Esophagus squamous epithelium (tissue), 4 donors: ENCODE measurements at regions not wholly inside any gene's neighbourhood (a gene's known extent, or its start where the extent isn't known, plus 50 kb on each side); places are given as distances from the start of the nearest gene placed in this dataset.

ENCODE experiments used
- CTCF ChIP-seq, 6 experiments: fragments of 450-650 bp in 4 of 6; fragments of 200-600 bp in 2 of 6; sonication (generic) in 2 of 6; IDR thresholded peaks; one replicate each; pipeline ENCODE4 v1.5.1; 2016 to 2019; ENCODE audit warnings: antibody characterized with exemption in 6 of 6, mild to moderate bottlenecking in 4 of 6, moderate library complexity in 4 of 6
- POLR2A ChIP-seq, 4 donors: fragments of 450-650 bp; IDR thresholded peaks; one replicate each; pipeline ENCODE4 v1.6.1; 2017; ENCODE audit warnings: antibody characterized with exemption in 4 of 4, mild to moderate bottlenecking in 4 of 4, moderate library complexity in 3 of 4

DNA sequence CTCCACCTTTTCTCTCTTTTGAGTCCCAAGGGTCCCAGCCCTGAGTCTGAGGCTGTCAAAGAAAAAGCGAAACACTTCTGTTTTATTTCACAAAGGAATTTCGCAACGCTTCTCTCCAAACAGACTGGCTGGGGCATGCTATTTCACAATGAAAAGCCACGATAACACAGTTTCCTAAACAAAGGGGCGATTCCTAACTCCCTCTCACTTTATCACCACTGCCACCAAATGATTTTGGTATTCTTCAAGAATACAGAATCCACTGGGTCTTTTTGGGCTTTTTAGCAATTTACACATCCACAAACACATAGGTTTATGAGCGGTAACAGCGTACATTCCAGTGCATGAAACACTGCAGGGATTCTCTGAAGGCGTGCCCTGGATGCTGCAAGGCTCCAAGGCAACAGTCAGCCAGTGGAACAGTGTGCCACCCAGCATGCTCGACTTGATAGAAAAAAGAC is 161.2 kb downstream of the DAD1 start:
- TF ChIP-seq CTCF (IDR thresholded peaks at IDR 0.05) (no peak), POLR2A (IDR thresholded peaks at IDR 0.05) (no peak)
